Ascending aorta (tissue), 2 donors: ENCODE measurements at regions not wholly inside any gene's neighbourhood (a gene's known extent, or its start where the extent isn't known, plus 50 kb on each side); places are given as distances from the start of the nearest gene placed in this dataset.
"Not testable (repeated sequence)": the region's sequence is repeated elsewhere in the genome, so short reads cannot be mapped to it uniquely, and the experiment has no call there.

ENCODE experiments used
- DNase-seq, 2 donors: peaks; one replicate each; pipeline ENCODE4 v3.0.0-alpha.2; 2019; ENCODE audit warnings: low spot score in 2 of 2
- H3K27ac ChIP-seq, 2 donors: fragments of 200-600 bp; sonication (generic); one replicate each; pipeline ENCODE4 v1.5.1; 2016 to 2017; ENCODE audit warnings: mild to moderate bottlenecking in 1 of 2
- H3K27me3 ChIP-seq: fragments of 200-600 bp; sonication (generic); one replicate; pipeline ENCODE4 v1.5.1; 2017
- H3K36me3 ChIP-seq, 2 donors: fragments of 200-600 bp; sonication (generic); one replicate each; pipeline ENCODE4 v1.5.1; 2016
- H3K4me1 ChIP-seq, 2 donors: fragments of 200-600 bp; sonication (generic); one replicate each; pipeline ENCODE4 v1.5.1; 2016 to 2017; ENCODE audit warnings: mild to moderate bottlenecking in 1 of 2
- H3K4me3 ChIP-seq, 2 donors: fragments of 200-600 bp; sonication (generic); one replicate each; pipeline ENCODE4 v1.5.1; 2016 to 2017; ENCODE audit warnings: mild to moderate bottlenecking in 1 of 2
- H3K9me3 ChIP-seq, 2 donors: fragments of 200-600 bp; sonication (generic); one replicate each; pipeline ENCODE4 v1.5.1; 2016
- intact Hi-C: fragments of 100-400 bp; cut with DNase I; formaldehyde crosslinking; loops from one replicate; pipeline ENCODE4 v1.15.1; 2023
- TF ChIP-seq, protein P1 (sequence below), 3 experiments: fragments of 200-600 bp in 2 of 3; fragments of 450-650 bp in 1 of 3; sonication (generic) in 2 of 3; IDR thresholded peaks; one replicate each; pipeline ENCODE4 v1.5.1; 2016 to 2019; ENCODE audit warnings: antibody characterized with exemption in 3 of 3, mild to moderate bottlenecking in 1 of 3, moderate library complexity in 1 of 3

DNA sequence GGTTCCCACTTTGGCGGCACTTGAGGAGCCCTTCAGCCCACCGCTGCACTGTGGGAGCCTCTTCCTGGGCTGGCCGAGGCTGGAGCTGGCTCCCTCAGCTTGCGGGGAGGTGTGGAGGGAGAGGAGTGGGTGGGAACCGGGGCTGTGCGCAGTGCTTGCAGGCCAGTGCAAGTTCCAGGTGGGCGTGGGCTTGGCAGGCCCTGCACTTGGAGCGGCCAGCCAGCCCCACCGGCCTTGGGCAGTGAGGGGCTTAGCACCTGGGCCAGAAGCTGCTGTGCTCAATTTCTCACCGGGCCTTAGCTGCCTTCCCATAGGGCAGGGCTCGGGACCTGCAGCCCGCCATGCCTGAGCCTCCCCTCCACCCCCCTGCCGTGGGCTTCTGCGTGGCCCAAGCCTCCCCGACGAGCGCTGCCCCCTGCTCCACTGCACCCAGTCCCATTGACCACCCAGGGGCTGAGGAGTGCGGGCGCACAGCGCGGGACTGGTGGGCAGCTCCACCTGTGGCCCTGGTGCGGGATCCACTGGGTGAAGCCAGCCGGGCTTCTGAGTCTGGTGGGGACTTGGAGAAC lies 474.3 kb downstream of the MID1IP1 start:
- Histone ChIP-seq H3K27ac (no peak overlapping the region), H3K36me3 (no peaks in the 10 kb centered on the region), H3K4me1 (no peaks in the 10 kb centered on the region), H3K4me3 (no peak overlapping the region), H3K27me3 (no peaks in the 10 kb centered on the region), H3K9me3 (no peaks in the 10 kb centered on the region)
- intact Hi-C loops: no loop called here
- no peak for DNase-seq
- TF ChIP-seq, protein P1, sequence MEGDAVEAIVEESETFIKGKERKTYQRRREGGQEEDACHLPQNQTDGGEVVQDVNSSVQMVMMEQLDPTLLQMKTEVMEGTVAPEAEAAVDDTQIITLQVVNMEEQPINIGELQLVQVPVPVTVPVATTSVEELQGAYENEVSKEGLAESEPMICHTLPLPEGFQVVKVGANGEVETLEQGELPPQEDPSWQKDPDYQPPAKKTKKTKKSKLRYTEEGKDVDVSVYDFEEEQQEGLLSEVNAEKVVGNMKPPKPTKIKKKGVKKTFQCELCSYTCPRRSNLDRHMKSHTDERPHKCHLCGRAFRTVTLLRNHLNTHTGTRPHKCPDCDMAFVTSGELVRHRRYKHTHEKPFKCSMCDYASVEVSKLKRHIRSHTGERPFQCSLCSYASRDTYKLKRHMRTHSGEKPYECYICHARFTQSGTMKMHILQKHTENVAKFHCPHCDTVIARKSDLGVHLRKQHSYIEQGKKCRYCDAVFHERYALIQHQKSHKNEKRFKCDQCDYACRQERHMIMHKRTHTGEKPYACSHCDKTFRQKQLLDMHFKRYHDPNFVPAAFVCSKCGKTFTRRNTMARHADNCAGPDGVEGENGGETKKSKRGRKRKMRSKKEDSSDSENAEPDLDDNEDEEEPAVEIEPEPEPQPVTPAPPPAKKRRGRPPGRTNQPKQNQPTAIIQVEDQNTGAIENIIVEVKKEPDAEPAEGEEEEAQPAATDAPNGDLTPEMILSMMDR (IDR thresholded peaks at IDR 0.05): no peak

DNA sequence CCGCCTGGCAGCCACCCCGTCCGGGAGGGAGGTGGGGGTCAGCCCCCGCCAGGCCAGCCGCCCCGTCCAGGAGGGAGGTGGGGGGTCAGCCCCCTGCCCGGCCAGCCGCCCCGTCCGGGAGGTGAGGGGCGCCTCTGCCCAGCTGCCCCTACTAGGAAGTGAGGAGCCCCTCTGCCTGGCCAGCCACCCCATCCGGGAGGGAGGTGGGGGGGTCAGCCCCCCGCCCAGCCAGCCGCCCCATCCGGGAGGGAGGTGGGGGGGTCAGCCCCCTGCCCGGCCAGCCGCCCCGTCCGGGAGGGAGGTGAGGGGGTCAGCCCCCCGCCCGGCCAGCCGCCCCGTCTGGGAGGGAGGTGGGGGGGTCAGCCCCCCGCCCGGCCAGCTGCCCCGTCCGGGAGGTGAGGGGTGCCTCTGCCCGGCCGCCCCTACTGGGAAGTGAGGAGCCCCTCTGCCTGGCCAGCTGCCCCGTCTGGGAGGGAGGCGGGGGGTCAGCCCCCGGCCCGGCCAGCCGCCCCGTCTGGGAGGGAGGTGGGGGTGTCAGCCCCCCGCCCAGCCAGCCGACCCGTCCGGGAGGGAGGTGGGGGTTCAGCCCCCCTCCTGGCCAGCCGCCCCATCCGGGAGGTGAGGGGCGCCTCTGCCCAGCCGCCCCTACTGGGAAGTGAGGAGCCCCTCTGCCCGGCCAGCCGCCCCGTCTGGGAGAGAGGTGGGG lies 476.6 kb downstream of the MID1IP1 start:
- H3K4me1 ChIP-seq, intact Hi-C loops, H3K36me3 ChIP-seq, H3K27me3 ChIP-seq, H3K27ac ChIP-seq, H3K4me3 ChIP-seq, DNase-seq, H3K9me3 ChIP-seq: not testable (repeated sequence)

DNA sequence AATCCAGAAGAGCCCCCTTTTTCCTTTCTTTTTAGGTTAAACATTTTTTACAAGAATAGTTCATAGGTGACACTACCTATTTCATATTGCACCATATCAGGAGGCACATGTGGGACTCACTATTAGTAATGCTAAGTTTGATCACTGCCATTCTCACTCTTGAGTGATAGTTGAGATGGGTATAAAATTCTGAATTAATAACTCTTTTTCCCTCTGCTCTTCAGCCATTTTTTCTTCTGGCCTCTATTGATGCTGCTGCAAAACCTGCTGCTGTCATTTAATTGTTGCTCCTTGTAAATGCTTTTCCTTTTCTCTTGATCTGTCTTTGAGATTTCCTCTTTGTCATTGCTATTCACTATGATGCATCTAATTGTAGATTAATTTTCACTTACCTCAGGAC lies 482.0 kb downstream of the MID1IP1 start:
- Histone ChIP-seq H3K4me1 (no peaks in the 10 kb centered on the region), H3K27ac (no peak overlapping the region), H3K4me3 (no peak overlapping the region), H3K9me3 (peaks cover 5 to 29% of the 10 kb centered on the region in 2 donors), H3K27me3 (no peaks in the 10 kb centered on the region), H3K36me3 (no peaks in the 10 kb centered on the region)
- TF ChIP-seq, protein P1 (IDR thresholded peaks at IDR 0.05): no peak
- intact Hi-C loops: no loop called here
- no peak for DNase-seq

DNA sequence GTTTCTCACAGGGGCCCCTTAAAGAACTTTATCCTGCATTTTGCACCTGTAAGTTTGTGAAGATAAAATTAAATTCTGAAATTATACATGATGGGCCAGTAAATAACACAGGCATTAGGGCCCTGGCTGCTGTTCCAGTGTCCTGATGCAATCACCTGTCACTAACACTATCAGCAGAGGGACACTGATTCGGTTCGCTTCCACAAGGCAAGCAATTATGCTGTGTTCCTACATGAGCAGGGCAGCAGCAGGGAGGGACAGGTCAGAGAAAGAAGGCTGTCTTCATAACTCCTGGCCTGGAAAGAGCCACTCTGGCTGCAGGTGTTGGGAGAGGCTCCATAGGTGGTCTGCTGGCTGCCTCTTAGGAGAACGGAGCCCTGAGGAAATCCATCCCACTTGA lies 487.3 kb downstream of the MID1IP1 start:
- intact Hi-C loops: no loop called here
- Histone ChIP-seq H3K36me3 (no peaks in the 10 kb centered on the region), H3K9me3 (peaks cover 2 to 13% of the 10 kb centered on the region in 2 donors), H3K4me1 (no peaks in the 10 kb centered on the region), H3K4me3 (no peak overlapping the region), H3K27me3 (no peaks in the 10 kb centered on the region), H3K27ac (no peak overlapping the region)
- TF ChIP-seq, protein P1 (IDR thresholded peaks at IDR 0.05): no peak
- DNase-seq: no peak

DNA sequence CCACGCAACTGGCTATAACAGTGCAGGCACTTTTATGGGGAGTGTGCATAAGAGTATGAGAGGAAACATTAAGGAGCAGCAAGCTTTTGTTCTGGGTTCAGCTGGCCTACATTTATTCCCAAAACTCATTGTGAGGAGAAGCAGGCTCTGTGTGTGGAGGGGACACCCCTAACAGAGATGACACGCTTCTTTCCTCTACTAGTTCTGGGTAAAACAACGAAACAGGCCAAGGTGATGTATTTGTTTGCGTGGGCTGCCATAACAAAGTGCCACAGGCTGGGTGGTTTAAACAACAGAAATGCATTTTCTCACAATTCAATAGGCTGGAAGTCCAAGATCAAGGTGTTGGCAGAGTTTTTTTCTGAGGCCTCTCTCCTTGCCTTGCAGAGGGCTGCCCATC lies 488.6 kb downstream of the MID1IP1 start:
- TF ChIP-seq, protein P1 (IDR thresholded peaks at IDR 0.05): no peak
- H3K36me3 ChIP-seq: no peaks in the 10 kb centered on the region
- H3K27me3 ChIP-seq: no peaks in the 10 kb centered on the region
- H3K4me3 ChIP-seq: no peak overlapping the region
- intact Hi-C loops: no loop called here
- no peaks in the 10 kb centered on the region for H3K4me1 ChIP-seq
- H3K27ac ChIP-seq: no peak overlapping the region
- DNase-seq: no peak
- peaks cover 0 to under 1% of the 10 kb centered on the region in 2 donors for H3K9me3 ChIP-seq

DNA sequence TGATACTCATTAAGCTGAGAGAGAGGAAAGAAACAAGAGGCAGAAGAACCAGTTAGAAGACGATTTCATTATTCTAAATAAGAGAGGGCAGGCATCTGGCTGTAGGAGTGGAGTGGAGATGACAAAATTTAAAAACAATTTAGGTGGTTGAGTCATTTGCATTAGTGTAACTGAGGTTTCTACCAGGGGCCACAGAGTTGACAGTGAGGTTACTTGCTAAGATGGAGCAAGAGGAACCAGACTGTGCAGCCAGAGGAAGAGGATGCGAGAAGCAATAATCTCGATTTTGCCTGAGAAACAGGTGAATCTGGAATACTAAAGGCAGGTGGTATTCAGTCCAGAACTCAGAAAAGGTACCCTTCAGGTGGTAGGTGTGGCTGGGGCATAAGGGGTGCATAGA lies 491.9 kb downstream of the MID1IP1 start:
- H3K4me1 ChIP-seq: no peaks in the 10 kb centered on the region
- H3K27me3 ChIP-seq: no peaks in the 10 kb centered on the region
- DNase-seq: no peak
- no peak overlapping the region for H3K4me3 ChIP-seq
- TF ChIP-seq, protein P1 (IDR thresholded peaks at IDR 0.05): no peak
- H3K36me3 ChIP-seq: no peaks in the 10 kb centered on the region
- intact Hi-C loops: no loop called here
- no peaks in the 10 kb centered on the region for H3K9me3 ChIP-seq
- no peak overlapping the region for H3K27ac ChIP-seq
